ENCODE measurements at regions not wholly inside any gene's neighbourhood (a gene's known extent, or its start where the extent isn't known, plus 50 kb on each side); places are given as distances from the start of the nearest gene placed in this dataset.

- Histone ChIP-seq H3K27ac (ENCODE audit: low read depth, low read length) (no peak overlapping the region), H3K27me3 (ENCODE audit: insufficient read depth, low read length) (no peaks in the 10 kb centered on the region), H3K79me2 (ENCODE audit: insufficient read depth, low read length) (no peaks in the 10 kb centered on the region), H3K4me1 (ENCODE audit: insufficient read depth, low read length) (no peaks in the 10 kb centered on the region), H3K9me3 (ENCODE audit: low read depth, low read length) (no peaks in the 10 kb centered on the region), H2AFZ (ENCODE audit: low read length) (no peak overlapping the region), H3K4me2 (ENCODE audit: insufficient read depth, low read length) (no peak overlapping the region), H3K4me3 (ENCODE audit: insufficient read depth, low read length) (no peak overlapping the region), H4K20me1 (ENCODE audit: insufficient read depth, low read length) (no peaks in the 10 kb centered on the region), H3K36me3 (ENCODE audit: insufficient read depth, low read length) (no peaks in the 10 kb centered on the region)
- no peak for TF ChIP-seq CTCF (IDR thresholded peaks at IDR 0.05; ENCODE audit: extremely low read depth, low read depth, low read length)
- no peak for DNase-seq (ENCODE audit: insufficient read length, low spot score, missing footprints)
These were observed 717.3 kb downstream of the OTOL1 start for GRCh38 chr3:162213956-162214355.

- no peak overlapping the region for H3K27ac ChIP-seq (ENCODE audit: low read depth, low read length)
- no peaks in the 10 kb centered on the region for H3K27me3 ChIP-seq (ENCODE audit: insufficient read depth, low read length)
- no peaks in the 10 kb centered on the region for H3K9me3 ChIP-seq (ENCODE audit: low read depth, low read length)
- peak overlapping the region; percentile 15 for H3K4me2 ChIP-seq (ENCODE audit: insufficient read depth, low read length)
- no peak for DNase-seq (ENCODE audit: insufficient read length, low spot score, missing footprints)
- H4K20me1 ChIP-seq (ENCODE audit: insufficient read depth, low read length) = no peaks in the 10 kb centered on the region
- TF ChIP-seq CTCF (IDR thresholded peaks at IDR 0.05; ENCODE audit: extremely low read depth, low read depth, low read length) = no peak
- H3K36me3 ChIP-seq (ENCODE audit: insufficient read depth, low read length) = no peaks in the 10 kb centered on the region
- H3K4me1 ChIP-seq (ENCODE audit: insufficient read depth, low read length) = no peaks in the 10 kb centered on the region
- no peaks in the 10 kb centered on the region for H3K79me2 ChIP-seq (ENCODE audit: insufficient read depth, low read length)
- H3K4me3 ChIP-seq (ENCODE audit: insufficient read depth, low read length) = no peak overlapping the region
- H2AFZ ChIP-seq (ENCODE audit: low read length) = no peak overlapping the region
These were observed 721.0 kb downstream of the OTOL1 start for GRCh38 chr3:162217647-162218046.

GRCh38 chr3:162218479-162218878 lies 721.9 kb downstream of the OTOL1 start:
- no peak overlapping the region for H3K4me3 ChIP-seq (ENCODE audit: insufficient read depth, low read length)
- H3K27me3 ChIP-seq (ENCODE audit: insufficient read depth, low read length) = no peaks in the 10 kb centered on the region
- H3K4me1 ChIP-seq (ENCODE audit: insufficient read depth, low read length) = no peaks in the 10 kb centered on the region
- TF ChIP-seq CTCF (IDR thresholded peaks at IDR 0.05; ENCODE audit: extremely low read depth, low read depth, low read length) = no peak
- no peak overlapping the region for H3K27ac ChIP-seq (ENCODE audit: low read depth, low read length)
- H4K20me1 ChIP-seq (ENCODE audit: insufficient read depth, low read length) = no peaks in the 10 kb centered on the region
- H3K79me2 ChIP-seq (ENCODE audit: insufficient read depth, low read length) = no peaks in the 10 kb centered on the region
- H3K9me3 ChIP-seq (ENCODE audit: low read depth, low read length) = no peaks in the 10 kb centered on the region
- no peak overlapping the region for H2AFZ ChIP-seq (ENCODE audit: low read length)
- no peak for DNase-seq (ENCODE audit: insufficient read length, low spot score, missing footprints)
- no peak overlapping the region for H3K4me2 ChIP-seq (ENCODE audit: insufficient read depth, low read length)
- no peaks in the 10 kb centered on the region for H3K36me3 ChIP-seq (ENCODE audit: insufficient read depth, low read length)

GRCh38 chr3:162224746-162225145 lies 728.1 kb downstream of the OTOL1 start:
- no peaks in the 10 kb centered on the region for H3K36me3 ChIP-seq (ENCODE audit: insufficient read depth, low read length)
- no peaks in the 10 kb centered on the region for H3K27me3 ChIP-seq (ENCODE audit: insufficient read depth, low read length)
- H3K4me1 ChIP-seq (ENCODE audit: insufficient read depth, low read length) = no peaks in the 10 kb centered on the region
- no peak overlapping the region for H3K27ac ChIP-seq (ENCODE audit: low read depth, low read length)
- H3K4me2 ChIP-seq (ENCODE audit: insufficient read depth, low read length) = no peak overlapping the region
- H3K79me2 ChIP-seq (ENCODE audit: insufficient read depth, low read length) = no peaks in the 10 kb centered on the region
- H3K9me3 ChIP-seq (ENCODE audit: low read depth, low read length) = no peaks in the 10 kb centered on the region
- no peaks in the 10 kb centered on the region for H4K20me1 ChIP-seq (ENCODE audit: insufficient read depth, low read length)
- no peak for DNase-seq (ENCODE audit: insufficient read length, low spot score, missing footprints)
- TF ChIP-seq CTCF (IDR thresholded peaks at IDR 0.05; ENCODE audit: extremely low read depth, low read depth, low read length) = no peak
- peak overlapping the region; percentile 17 for H2AFZ ChIP-seq (ENCODE audit: low read length)
- no peak overlapping the region for H3K4me3 ChIP-seq (ENCODE audit: insufficient read depth, low read length)

Measured in osteoblast (primary cell).